ENCODE measurements at regions not wholly inside any gene's neighbourhood (a gene's known extent, or its start where the extent isn't known, plus 50 kb on each side); places are given as distances from the start of the nearest gene placed in this dataset.

- DNase-seq: no peak
These were observed 121.6 kb downstream of the VAPA start for GRCh38 chr18:10035281-10035991.

- no peak for DNase-seq
These were observed 122.7 kb downstream of the VAPA start for GRCh38 chr18:10036479-10036878.

GRCh38 chr18:10037181-10037580 lies 123.4 kb downstream of the VAPA start:
- DNase-seq: no peak

DNA sequence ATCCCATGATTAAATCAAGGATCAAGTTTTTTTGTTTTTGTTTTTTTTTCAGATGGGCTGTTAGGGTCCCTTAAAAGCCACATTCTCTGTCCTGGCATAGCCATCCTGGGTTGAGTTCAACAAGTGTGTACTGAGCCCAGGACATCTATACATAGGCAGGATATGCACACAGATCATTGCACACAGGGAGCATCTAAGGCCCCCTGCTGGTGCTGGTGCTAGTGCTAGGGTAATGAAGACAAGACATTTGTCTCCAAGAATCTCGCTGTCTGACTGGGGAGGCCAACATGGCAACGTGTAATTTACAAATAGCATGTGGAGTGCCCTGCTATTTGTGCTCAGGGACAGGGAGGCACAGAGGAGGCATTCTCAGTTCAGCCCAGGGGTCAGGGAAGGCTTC lies 124.5 kb downstream of the VAPA start:
- DNase-seq: no peak

- no peak for DNase-seq
These were observed 126.6 kb downstream of the VAPA start for GRCh38 chr18:10040287-10041011.

DNA sequence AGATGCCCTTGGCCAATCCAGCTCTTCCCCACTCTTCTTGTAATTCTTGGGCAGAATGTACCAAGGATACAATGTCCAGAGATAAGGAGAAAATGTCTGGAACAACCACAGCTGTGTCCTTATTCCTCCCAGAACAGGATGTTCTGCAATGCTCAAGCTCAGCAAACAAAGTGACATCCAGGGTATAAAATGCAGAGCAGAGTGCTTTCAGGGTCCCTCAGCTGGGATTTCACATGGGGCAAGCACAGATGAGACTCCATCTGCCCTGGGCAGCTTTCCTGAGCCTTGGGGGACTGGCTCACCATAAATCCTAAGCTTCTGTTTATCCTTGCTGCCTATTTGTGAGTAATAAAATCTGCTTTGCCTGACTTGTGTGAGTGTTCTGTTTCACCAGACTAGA lies 127.4 kb downstream of the VAPA start:
- no peak for DNase-seq

- DNase-seq: no peak
These were observed 128.7 kb downstream of the VAPA start for GRCh38 chr18:10042492-10042891.

GRCh38 chr18:10044054-10044453 lies 130.2 kb downstream of the VAPA start:
- no peak for DNase-seq

GRCh38 chr18:10045296-10045891 lies 131.6 kb downstream of the VAPA start:
- DNase-seq: no peak

- no peak for DNase-seq
These were observed 132.5 kb downstream of the VAPA start for GRCh38 chr18:10046178-10046807.

GRCh38 chr18:10047237-10047636 lies 133.4 kb downstream of the VAPA start:
- DNase-seq: no peak

DNA sequence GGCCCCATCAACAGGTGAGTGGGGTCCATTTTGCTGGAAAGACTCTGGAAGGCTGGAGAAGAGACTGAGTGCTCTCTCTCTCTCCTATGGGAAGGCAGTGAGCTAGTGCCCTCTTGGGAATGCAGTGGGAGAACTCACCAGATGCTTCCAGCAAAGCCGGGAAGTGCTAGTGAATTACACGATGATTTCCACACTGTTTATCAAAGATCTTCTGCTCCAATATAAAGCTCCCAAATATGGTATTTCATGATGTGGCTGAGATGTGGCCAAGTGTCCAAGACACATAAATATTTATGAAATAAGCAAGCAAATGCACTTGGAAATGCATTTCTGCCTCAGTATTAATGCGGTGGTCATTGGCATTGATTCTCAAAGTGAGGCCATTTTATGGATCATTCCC lies 135.9 kb downstream of the VAPA start:
- no peak for DNase-seq

DNA sequence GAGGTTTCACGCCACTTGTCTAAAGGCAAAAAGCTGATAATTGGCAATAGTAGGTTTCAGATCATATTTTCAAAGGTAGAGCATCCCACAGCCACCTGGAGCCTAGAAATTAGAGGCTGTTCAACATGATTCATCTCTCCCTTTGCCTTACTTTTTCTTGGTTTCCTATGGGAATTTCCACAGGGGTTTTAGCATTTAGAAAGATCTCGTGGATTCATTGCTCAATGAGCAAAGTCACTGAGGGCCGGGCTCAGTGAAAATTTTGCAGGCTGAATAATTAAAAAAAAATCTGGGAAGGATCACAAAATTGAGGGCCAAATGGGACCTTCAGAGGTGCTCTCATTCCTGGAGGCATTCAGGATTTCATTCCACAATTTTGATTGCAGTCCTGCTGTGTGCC lies 137.1 kb downstream of the VAPA start:
- no peak for DNase-seq

DNA sequence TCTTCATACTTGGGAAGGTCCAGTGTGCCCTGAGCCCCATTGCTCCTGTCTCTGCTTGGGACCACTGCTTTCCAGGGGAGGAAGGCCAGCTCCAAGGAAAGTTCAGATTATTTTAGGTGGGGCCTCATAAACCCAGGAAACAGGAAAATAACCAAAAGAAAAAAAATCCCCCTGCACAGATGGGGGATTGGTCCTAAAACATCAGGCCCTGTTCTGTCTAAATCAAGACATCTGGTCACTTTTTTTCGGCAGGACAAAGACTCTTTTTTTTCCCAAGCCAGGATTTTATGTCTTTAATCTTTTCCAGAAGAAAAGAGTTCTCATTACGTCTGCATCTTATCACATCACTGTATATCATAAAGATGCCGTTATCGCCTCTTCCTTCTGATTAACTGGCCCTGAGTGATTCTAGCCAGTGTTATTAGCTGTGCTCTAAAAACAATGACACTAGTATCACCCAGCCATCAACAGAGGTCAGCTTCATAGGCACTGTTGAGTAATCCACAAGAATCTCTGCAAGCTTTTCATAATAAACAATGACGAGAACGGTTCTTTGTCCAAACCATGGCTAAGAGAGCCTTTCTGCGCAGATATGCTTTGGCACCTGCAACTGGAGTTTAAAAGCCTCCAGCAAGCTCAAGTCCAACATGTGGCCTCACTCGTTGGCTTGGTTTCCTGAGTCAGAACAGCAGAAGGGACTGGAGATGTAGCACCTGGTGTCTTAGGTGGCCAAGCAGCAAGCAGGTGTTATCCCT lies 138.2 kb downstream of the VAPA start:
- no peak for DNase-seq

DNA sequence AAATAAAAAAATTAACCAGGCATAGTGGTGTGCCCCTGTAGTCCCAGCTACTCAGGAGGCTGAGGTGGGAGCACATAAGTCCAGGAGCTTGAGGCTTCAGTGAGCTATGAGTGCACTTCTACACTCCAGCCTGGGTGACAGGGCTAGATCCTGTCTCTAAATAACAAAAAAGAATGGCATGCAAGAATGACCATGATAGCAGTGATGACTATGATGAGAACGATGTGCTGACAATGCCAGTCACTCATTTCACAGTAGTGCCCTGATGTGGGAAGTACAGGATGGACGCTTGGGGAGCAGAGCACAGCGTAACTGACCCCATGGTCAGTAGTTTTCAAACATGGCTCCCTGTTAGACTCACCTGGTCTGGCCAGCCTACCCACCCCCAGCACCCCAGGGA lies 139.1 kb downstream of the VAPA start:
- no peak for DNase-seq

- DNase-seq: no peak
These were observed 140.0 kb downstream of the VAPA start for GRCh38 chr18:10053861-10054260.

GRCh38 chr18:10054366-10054765 lies 140.6 kb downstream of the VAPA start:
- DNase-seq: no peak

- no peak for DNase-seq
These were observed 141.4 kb downstream of the VAPA start for GRCh38 chr18:10055125-10055750.

- no peak for DNase-seq
These were observed 142.7 kb downstream of the VAPA start for GRCh38 chr18:10056506-10056905.

- DNase-seq: no peak
These were observed 143.6 kb downstream of the VAPA start for GRCh38 chr18:10057401-10057893.

DNA sequence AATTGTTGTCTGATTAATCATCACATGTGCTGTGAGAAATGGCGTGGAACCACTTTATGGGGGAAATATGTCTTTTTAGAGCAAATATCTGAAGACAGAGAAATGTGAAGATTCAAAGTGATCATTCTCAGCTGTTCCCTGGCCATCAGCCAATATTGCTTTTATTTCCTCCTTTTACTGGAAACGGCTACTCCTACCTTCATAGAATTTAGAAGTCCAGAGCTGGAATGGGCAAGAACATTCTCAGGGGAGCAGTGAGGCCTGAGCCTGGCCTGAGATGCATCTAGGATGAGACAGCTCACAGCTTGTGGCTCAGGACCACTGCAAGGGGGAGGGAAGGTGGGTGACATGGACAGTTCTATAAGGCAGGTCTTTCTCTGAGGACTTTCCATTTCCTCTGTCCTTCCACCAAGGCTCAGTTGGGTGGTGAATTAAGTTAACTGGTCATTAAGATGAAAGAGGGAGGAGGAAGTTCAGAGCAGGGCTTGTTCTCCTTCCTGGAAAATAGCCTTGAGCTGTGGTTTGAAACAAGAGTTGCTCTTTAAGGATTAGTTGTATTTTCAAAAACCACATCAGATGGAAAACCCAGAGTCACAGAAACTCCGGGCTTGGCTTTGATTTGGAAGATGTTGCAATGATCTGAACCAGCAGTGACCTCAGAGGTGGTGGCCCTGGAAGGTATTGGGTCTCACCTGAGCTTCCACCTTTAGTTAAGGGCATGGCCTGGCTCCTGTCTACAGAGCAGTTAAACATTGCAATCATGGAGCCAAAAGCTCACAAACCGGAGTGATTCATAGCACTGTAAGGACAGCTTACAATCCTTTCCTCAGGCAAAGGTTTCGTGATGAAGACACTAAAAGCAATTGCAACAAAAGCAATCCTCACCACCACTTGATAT lies 144.3 kb downstream of the VAPA start:
- DNase-seq: no peak

Measured in NCI-H2107 (cell line).